Stimulated activated CD8-positive, alpha-beta memory T cell treated with anti-CD3 and anti-CD28 coated beads, Interleukin-15, amount 100 ng/mL, for 24 hours (primary cell): ENCODE measurements at regions not wholly inside any gene's neighbourhood (a gene's known extent, or its start where the extent isn't known, plus 50 kb on each side); places are given as distances from the start of the nearest gene placed in this dataset.

Experiments used
- DNase-seq: peaks from one replicate; pipeline ENCODE4 v3.0.0-alpha.2; 2020; ENCODE audit warnings: low read depth

- DNase-seq = no peak
Observed at GRCh38 chr20:39309458-39309857, 347.3 kb downstream of the DHX35 start.

- no peak for DNase-seq
Observed at GRCh38 chr20:39302312-39302711, 340.2 kb downstream of the DHX35 start.

- DNase-seq = no peak
Observed at GRCh38 chr20:39299783-39300182, 337.6 kb downstream of the DHX35 start.

DNA sequence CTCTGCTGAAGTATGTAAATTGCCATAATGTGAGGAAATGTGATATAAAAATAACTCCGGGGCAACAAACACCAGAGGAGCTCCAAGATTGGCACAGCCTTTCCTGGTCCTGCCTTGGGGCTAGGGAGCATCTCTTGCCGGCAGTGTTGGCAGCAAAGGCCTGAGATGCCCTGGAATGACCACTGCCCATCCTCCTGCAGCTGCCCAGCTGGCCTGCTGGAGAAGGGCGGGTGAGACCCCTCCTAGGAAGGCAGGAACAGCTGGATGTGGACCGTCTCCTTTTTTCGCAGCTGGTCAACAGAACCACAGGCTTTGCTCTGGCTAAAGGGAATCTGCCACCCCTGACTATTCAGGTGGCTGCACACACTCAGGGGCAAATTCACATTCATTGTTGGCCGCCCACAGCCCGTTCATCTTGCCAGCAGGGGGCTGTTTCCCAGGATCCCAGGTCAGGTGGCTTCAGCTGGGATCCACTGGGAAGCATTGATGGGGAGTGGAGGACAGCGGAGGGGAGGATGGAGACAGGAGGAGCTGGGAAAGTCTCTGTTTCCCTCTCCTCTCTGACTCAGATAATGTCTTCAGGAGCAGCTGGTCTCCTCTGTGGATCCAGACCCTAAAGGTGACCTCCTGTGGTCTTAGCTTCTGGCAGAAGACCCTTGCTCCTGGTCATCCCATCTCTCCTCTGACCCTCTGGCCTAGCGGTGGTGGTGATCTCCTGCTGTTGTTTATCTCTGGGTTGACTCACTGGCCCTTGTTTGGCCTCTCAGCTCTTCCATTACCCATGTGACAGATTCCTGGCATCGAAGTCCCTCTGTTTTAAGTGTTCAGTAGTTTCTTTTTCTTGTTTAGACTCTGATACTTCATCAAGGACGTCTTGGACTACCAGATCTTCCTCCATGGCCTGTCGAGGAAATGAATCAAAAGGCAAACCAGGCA, 336.7 kb downstream of the DHX35 start:
- DNase-seq = no peak

- no peak for DNase-seq
Observed at GRCh38 chr20:39298121-39298520, 336.0 kb downstream of the DHX35 start.

DNA sequence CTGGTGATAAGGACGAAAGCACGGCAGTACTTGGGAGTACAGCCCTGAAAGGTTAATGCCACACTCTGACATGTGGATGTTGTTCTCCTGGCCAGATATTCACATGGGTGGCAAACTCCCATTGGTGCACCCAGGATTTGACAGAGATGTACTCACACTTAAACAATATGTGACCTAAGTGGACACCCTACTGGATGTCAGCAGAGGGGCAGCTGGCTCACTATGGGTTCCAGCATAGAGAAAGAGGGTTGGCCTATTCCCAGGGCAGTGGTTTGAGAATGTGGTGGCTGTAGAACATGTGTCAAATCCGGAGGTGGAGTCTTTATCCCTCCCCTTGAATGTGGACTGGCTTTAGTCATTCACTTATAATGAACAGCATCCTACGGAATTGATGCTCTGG, 333.2 kb downstream of the DHX35 start:
- no peak for DNase-seq

DNA sequence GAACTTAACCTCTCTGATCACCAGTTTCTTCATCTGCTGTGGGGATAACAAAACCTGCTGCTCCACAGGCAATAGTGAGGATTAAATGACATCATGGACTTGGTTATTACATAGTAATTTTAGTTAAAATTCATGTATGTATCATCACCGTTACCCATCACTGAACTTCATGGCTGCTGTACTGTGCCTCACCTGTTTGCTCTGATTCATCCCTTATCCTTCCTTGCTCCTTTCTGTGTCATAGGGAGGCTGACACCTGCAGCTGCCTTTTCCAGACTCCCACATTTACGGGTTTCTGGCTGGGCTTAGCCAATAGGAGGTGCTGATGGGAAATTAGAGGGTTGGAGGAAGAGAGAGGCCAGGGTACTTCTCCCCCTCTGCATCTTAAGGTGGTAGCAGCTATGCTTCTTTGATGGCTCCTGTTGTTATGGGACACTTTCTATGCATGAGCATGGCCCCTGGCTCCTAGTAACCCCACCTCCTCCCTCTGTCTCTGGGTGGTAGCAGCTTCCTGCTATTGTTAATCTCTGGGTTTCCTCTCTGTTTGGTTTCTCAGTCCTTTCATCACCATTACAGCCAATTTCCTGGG, 332.1 kb downstream of the DHX35 start:
- DNase-seq = no peak

DNA sequence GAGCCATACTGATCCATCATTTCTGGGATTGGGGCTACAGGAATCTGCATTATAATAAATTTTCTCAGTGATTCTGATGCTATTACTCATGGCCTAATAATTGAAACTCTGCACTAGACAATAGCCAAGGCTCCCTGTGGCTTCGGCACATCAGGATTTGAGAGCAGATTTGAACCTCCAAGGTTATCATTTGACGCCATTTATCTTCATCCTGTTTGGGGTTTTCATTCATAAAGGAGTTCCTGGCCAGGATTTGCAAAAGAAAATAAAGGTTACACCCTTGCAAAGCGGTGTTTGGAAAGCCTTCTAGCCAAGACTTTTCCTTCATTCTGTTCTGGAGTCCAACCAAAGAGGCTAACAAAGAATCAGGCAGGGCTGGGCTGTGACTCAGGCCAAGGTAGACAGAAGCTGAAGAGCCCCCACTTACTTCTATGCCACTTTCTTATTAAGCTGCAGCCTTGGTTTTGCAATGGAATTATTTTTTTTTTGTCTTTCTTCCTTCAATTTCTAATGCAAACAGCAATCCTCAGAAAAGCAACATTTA, 330.1 kb downstream of the DHX35 start:
- no peak for DNase-seq

DNA sequence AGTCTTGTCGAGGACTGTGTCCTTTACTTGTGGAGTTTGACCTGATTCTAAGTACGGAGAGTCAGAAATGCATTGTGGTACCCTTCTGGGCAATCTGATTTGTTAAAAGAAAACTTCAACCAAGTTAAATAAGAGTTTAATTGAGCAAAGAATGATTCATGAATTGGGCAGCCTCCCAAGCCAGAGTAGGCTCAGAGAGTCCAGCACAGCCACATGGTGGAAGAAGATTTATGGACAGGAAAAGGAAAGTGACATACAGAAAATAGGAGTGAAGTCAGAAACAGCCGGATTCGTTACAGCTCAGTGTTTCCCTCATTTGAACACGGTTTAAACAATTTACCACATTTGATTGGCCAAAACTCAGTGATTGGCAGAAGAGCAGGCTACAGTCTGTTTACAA, 329.2 kb downstream of the DHX35 start:
- no peak for DNase-seq

DNA sequence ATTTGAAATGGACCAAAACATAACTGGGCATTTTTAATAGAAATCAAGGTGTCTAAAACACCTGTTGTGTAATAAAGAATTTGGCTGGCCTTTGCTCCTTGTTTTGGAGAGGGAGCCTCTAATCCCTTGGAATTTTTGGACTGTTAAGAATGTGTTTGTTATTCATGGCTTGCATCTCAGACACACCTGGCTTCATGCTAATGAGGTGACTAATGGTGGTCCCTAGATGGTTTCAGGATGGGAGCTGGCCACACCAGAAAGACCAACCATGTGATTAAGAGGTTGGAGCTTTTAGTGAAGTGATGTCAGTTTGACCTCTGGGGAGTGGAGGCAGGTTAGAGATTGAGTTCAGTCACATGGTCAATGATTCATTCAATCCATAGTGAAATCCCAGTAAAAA, 328.4 kb downstream of the DHX35 start:
- no peak for DNase-seq

DNA sequence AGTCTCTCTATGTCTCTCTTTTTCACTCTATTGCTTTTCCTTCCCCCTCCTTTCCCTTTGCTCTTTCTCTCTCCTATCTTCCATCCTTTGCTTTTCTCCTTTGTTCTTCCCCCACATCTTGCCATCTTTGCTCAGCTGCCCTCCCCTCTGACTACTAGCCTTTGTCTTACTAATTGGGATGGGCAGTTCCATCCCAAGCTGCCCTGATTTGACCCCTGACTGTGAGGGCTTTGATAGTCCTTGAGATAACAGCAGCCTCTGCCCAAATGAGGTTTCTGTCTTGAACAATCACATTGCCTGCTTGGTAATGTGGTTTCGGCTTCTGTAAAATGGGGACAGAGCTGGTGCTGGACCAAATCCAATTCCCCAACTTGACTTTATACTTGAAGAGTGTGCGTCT, 327.7 kb downstream of the DHX35 start:
- DNase-seq = no peak

DNA sequence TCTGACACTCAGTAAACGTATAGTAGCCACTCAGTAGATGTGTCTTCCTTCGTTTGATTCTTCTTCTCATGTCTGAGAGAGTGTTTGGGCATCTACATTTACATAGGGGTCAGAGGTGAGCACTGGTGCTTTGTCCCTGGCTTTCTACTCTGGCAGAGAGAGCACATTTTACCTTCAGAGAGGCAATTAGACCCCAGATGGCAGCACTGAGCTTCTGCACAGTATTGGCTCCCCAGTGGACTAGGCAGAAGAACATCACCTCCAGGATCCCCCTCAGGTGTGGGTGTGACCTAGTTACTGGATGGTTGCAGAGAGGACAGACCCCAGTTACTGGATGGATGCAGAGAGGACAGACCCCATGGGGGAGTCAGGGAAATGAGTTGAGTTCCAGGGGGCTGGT, 327.2 kb downstream of the DHX35 start:
- DNase-seq = no peak

GRCh38 chr20:39283464-39283863, 321.3 kb downstream of the DHX35 start:
- DNase-seq = no peak

- DNase-seq = no peak
Observed at GRCh38 chr20:39282619-39283092, 320.5 kb downstream of the DHX35 start.

GRCh38 chr20:39280875-39281274, 318.7 kb downstream of the DHX35 start:
- no peak for DNase-seq

DNA sequence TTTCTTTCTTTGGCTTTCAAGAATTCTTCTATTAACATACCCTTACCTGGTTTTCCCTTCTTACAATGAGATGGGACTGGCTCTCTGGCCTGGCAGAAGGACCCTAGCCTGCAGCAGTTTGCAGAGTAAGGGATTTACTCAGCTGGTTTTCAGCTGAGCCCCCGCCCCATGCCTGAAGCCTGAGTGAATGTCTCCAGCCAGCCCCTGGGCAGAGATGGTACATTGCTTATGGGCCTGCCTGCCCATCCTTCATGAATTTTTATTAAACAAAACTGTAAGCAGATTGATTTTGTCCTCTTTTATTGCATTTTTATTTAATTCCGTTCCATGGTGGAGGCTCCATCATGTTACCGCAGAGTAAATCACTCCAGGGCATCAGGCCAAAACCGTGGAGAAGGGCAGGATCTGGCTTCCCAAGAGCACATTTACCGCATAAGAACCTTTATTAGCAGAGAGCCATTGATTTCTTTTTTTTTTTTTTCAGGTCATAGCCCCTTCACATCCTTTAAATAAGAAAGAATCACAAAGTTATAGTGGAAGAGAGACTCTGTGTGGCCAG, 316.2 kb downstream of the DHX35 start:
- DNase-seq = no peak

DNA sequence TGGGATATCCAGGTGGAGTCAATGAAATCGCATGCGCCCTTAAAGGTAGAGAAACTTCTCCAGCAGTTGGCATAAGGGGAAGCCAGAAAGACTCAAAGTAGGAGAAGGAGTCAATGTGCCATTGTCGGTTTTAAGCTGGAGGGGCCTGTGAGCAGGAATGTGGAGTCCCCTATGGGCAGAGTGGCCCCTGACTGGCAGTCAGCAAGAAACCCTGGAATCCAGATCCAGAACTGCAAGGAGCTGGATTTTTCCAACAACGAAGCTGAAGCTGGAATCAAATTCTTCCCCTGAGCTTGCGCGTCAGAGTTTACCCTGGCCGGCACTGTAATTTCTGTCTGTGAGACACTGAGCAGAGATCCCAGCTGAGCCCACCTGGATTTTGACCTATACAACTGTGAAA, 315.0 kb downstream of the DHX35 start:
- DNase-seq = no peak

- DNase-seq = no peak
Observed at GRCh38 chr20:39270837-39271604, 308.9 kb downstream of the DHX35 start.

- DNase-seq = no peak
Observed at GRCh38 chr20:39269493-39270217, 307.5 kb downstream of the DHX35 start.

DNA sequence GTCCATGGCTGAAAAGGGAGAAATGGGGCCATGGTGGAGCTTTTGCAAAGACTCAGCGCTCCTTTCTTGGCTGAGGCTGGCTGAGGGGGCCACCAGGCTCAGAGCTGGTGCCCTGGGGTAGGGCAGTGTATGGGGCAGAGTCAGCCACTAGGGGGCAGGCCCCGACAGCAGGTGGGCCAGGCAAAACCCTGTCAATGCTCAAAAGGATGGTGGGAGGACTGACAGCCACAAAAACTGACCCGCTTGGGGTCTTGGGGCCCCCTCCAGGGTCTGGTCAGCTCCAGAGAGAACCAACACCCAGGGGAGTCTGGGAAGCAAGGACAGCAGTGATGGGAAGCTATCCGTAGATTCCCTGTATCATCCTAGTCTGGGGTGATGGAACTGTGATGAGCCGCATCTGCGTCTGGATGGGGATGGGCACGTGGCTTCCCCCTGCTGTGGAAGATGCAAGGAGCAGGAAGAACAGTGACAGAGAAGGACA, 306.9 kb downstream of the DHX35 start:
- DNase-seq = peak; percentile 11

- no peak for DNase-seq
Observed at GRCh38 chr20:39268491-39268951, 306.4 kb downstream of the DHX35 start.
